ENCODE measurements at regions not wholly inside any gene's neighbourhood (a gene's known extent, or its start where the extent isn't known, plus 50 kb on each side); places are given as distances from the start of the nearest gene placed in this dataset.

GRCh38 chr3:137061186-137061585 lies 103.4 kb downstream of the IL20RB start:
- TF ChIP-seq KAT7 (CRISPR knock-in tag; IDR thresholded peaks at IDR 0.05; ENCODE audit: borderline replicate concordance) = no peak
- no peak for TF ChIP-seq ZNF219 (CRISPR knock-in tag; IDR thresholded peaks at IDR 0.05; ENCODE audit: borderline replicate concordance)
- TF ChIP-seq FOXP1 (CRISPR knock-in tag; IDR thresholded peaks at IDR 0.05; ENCODE audit: borderline replicate concordance) = no peak
- TF ChIP-seq CTCF (IDR thresholded peaks at IDR 0.05) = no peak
- no peak for TF ChIP-seq E2F1 (CRISPR knock-in tag; IDR thresholded peaks at IDR 0.05)
- TF ChIP-seq ZNF138 (CRISPR knock-in tag; conservative IDR thresholded peaks at IDR 0.05) = no peak
- TF ChIP-seq SP1 (CRISPR knock-in tag; conservative IDR thresholded peaks at IDR 0.05) = no peak
- TF ChIP-seq FOXK1 (CRISPR knock-in tag; IDR thresholded peaks at IDR 0.05) = no peak
- no peak for TF ChIP-seq USF2 (CRISPR knock-in tag; IDR thresholded peaks at IDR 0.05)
- TF ChIP-seq E2F5 (CRISPR knock-in tag; IDR thresholded peaks at IDR 0.05) = no peak
- no peak for TF ChIP-seq ZNF121 (CRISPR knock-in tag; IDR thresholded peaks at IDR 0.05)

Measured in WTC11 (cell line).